SK-N-MC (cell line): ENCODE measurements at regions not wholly inside any gene's neighbourhood (a gene's known extent, or its start where the extent isn't known, plus 50 kb on each side); places are given as distances from the start of the nearest gene placed in this dataset.

Experiments used
- DNase-seq: peaks from one replicate; pipeline ENCODE4 v3.0.0-alpha.2; 2011; ENCODE audit warnings: low read depth, low spot score
- H3K27ac ChIP-seq: fragments of 200-600 bp; sonication (generic); 2 replicates; pipeline ENCODE4 v1.5.1; 2016; ENCODE audit warnings: mixed run types
- H3K36me3 ChIP-seq: fragments of 200-600 bp; sonication (generic); 2 replicates; pipeline ENCODE4 v1.6.1; 2017; ENCODE audit warnings: antibody characterized with exemption, low read length, mixed read lengths; ENCODE audit not compliant: insufficient read depth
- H3K4me3 ChIP-seq: fragments of 200-600 bp; sonication (generic); 2 replicates; pipeline ENCODE4 v1.5.1; 2016
- H3K9ac ChIP-seq: fragments of 200-600 bp; sonication (generic); 2 replicates; pipeline ENCODE4 v1.8.0; 2017; ENCODE audit warnings: mixed run types, mixed read lengths; ENCODE audit not compliant: insufficient read length
- H3K9me3 ChIP-seq: fragments of 200-600 bp; sonication (generic); 2 replicates; pipeline ENCODE4 v1.6.1; 2017; ENCODE audit warnings: low read depth, mild to moderate bottlenecking, antibody characterized with exemption, low read length, moderate library complexity, mixed read lengths
- EZH2 ChIP-seq: fragments of 200-600 bp; sonication (generic); IDR thresholded peaks from one replicate; pipeline ENCODE4 v1.6.1; 2017; ENCODE audit warnings: antibody characterized with exemption
- FOXP2 ChIP-seq: optimal IDR thresholded peaks from 2 replicates; pipeline ENCODE3; 2011; ENCODE audit warnings: mild to moderate bottlenecking, moderate library complexity; ENCODE audit not compliant: insufficient read depth; ENCODE audit errors: extremely low read length, control extremely low read depth
- POLR2AphosphoS5 ChIP-seq: IDR thresholded peaks from 2 replicates; pipeline ENCODE4 v1.6.1; 2012; ENCODE audit warnings: mild to moderate bottlenecking, low read depth, low read length, borderline replicate concordance

DNA sequence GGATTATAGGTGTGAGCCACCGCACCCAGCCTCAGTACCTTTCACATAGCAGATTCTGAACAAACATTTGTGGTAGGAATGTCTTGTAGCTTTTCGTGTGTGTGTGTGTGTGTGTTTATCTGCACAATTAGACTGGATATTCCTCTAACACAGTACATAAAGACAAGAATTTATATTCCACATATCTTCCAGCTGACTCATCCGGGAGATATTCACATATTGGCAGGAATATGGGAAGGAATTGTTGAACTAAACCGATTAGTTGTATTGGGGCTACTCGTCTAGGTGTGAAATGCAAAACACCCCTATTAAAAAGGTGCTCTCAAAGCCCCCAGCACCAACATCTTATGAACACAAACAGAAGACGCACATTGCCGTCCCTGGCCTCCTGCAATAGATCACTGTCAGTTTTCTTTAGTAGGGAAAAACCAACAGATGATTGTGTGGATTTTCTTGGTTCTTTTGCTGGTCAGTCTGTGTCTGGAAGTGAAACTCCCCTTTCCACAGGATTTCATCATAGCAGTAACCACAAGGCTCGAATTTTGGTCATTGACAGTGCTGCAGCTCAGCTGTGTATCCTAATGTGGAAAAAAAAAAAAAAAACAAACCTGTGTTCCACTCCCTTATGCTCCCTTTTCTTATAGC is 208.5 kb upstream of the ACVR2A start:
- Histone ChIP-seq H3K36me3 (no peaks in the 10 kb centered on the region), H3K9me3 (no peaks in the 10 kb centered on the region), H3K27ac (no peak overlapping the region), H3K4me3 (no peak overlapping the region), H3K9ac (no peak overlapping the region)
- no peak for DNase-seq
- TF ChIP-seq EZH2 (no peak), FOXP2 (no peak), POLR2AphosphoS5 (no peak)

DNA sequence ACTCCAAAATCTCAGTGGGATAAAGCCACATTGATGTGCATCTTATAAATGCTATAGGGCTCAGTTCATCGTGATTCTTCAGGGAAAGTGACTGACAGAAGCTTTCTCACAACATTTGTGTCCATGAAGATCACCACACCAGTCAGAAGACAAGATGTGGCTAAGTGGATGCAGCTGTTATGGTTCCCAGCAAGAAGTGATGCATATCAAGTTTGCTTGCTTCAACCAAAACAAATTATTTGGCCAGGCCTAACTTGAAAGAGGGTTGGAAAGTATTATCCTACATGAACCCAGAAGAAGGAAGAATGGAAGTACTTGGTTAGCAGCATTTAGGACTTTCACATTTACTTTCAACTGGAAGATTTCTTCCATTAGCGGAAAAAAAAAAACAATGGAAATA is 210.0 kb upstream of the ACVR2A start:
- no peak for DNase-seq
- no peak overlapping the region for H3K9ac ChIP-seq
- no peak overlapping the region for H3K4me3 ChIP-seq
- no peaks in the 10 kb centered on the region for H3K9me3 ChIP-seq
- no peaks in the 10 kb centered on the region for H3K36me3 ChIP-seq
- no peak overlapping the region for H3K27ac ChIP-seq
- TF ChIP-seq FOXP2 (no peak), EZH2 (no peak), POLR2AphosphoS5 (no peak)

DNA sequence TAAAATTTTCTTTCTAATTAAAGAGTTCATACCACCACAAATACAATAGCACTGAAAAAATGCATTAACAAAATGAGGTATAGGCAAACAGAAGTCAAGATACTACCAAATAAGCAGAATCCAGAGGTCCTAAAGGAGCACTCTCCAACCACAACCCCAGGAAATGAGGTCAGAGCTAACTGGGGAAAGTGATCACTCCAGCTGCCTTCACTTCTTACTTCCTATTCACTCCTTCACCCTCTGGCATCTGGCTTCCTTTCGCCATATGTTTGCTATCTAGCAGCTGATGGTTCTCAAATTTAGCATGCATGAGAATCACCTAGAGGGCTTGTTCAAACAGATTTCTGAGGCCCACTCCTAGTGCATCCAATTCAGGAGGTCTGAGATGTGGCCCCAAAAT is 212.6 kb upstream of the ACVR2A start:
- no peak for DNase-seq
- TF ChIP-seq EZH2: no peak
- TF ChIP-seq POLR2AphosphoS5: no peak
- TF ChIP-seq FOXP2: no peak
- no peak overlapping the region for H3K27ac ChIP-seq

DNA sequence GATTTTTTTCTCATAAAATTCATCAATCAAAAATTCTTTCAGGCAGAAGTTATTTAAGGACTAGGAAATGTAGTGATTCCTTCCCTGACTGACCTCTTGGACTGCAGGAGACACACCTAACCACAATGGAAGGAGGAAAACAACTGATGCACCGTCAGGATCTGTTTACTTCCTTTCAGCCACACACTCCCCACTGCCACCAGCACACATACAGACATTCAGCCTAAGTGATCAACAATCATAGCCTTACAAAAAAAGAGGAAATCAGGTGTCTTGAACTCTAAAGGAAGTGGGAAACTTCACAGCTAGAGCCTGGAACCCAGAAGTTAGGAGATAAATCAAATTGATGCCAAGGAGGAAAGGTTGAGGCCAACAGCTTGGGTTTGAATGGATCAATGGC is 213.5 kb upstream of the ACVR2A start:
- TF ChIP-seq POLR2AphosphoS5: no peak
- H3K4me3 ChIP-seq: no peak overlapping the region
- no peaks in the 10 kb centered on the region for H3K36me3 ChIP-seq
- no peaks in the 10 kb centered on the region for H3K9me3 ChIP-seq
- H3K27ac ChIP-seq: no peak overlapping the region
- no peak overlapping the region for H3K9ac ChIP-seq
- DNase-seq: no peak

More for the DNA sequence above, 212.6 kb upstream of the ACVR2A start:
- Histone ChIP-seq H3K4me3 (no peak overlapping the region), H3K36me3 (no peaks in the 10 kb centered on the region), H3K9me3 (no peaks in the 10 kb centered on the region), H3K9ac (no peak overlapping the region)

DNA sequence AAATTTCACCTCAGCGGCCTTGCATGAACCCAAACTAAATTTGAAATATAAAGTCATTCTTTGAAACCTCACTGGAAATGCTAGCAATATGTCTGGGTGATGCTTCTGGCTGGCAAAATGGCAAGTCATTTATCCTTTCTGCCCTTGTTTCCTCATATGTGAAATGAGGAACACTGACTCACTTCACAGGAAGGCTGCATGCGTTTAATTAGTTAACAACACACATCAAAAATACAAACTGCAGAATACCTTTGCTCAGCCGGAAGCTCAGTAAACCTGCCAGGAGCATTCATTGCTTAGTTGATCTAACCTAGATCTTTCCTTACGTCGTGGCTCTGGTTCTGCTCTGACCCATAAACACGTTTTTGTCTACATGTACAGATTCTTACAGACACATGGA is 214.2 kb upstream of the ACVR2A start:
- Histone ChIP-seq H3K27ac (no peak overlapping the region), H3K36me3 (no peaks in the 10 kb centered on the region), H3K4me3 (no peak overlapping the region), H3K9me3 (no peaks in the 10 kb centered on the region), H3K9ac (no peak overlapping the region)
- no peak for DNase-seq
- TF ChIP-seq POLR2AphosphoS5 (no peak), EZH2 (no peak), FOXP2 (no peak)

DNA sequence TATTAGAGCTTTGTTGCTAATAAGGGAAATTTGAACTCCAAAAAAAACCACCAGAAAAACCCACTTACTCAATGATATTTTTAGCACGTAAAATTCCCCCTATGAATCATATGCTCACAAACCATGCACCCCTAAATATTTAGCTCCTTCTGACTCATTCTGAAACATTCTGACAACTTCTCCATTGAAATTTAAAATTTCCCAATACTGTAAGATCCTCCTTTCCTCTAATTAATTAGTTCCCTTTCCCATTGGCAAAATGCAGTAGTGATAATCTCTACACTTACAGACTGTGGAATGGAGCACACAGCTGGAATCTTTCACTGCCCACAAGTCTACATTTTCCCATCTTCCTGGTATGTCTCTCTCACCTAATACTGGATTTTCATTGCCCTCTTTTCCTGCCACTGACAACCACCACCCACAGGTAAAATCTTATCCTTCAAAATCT is 215.8 kb upstream of the ACVR2A start:
- Histone ChIP-seq H3K9ac (no peak overlapping the region), H3K9me3 (no peaks in the 10 kb centered on the region), H3K4me3 (no peak overlapping the region), H3K36me3 (no peaks in the 10 kb centered on the region), H3K27ac (no peak overlapping the region)
- DNase-seq: no peak
- TF ChIP-seq POLR2AphosphoS5: no peak
- no peak for TF ChIP-seq FOXP2
- TF ChIP-seq EZH2: no peak

DNA sequence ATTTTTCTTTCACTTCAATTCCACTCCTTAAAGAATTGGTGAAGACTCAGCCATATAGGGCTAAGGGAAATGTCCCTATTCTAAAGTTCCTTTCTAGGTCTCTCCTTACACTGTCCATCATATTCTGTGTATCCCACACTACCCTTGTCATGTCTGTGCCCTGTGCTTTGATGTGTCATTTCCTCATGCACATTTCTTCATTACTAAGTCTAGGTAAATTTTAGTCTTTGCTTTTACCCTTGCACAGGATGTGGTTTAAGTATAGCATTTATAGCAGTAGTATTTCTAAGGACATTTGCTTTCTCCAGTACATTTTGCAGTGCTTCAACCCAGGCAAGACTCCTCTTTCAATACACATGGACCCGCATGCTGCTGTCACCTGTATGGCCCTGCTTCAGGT is 221.5 kb upstream of the ACVR2A start:
- no peak for TF ChIP-seq POLR2AphosphoS5
- no peak for TF ChIP-seq EZH2
- TF ChIP-seq FOXP2: no peak
- Histone ChIP-seq H3K36me3 (no peaks in the 10 kb centered on the region), H3K9ac (no peak overlapping the region), H3K27ac (no peak overlapping the region), H3K9me3 (no peaks in the 10 kb centered on the region), H3K4me3 (no peak overlapping the region)
- no peak for DNase-seq

DNA sequence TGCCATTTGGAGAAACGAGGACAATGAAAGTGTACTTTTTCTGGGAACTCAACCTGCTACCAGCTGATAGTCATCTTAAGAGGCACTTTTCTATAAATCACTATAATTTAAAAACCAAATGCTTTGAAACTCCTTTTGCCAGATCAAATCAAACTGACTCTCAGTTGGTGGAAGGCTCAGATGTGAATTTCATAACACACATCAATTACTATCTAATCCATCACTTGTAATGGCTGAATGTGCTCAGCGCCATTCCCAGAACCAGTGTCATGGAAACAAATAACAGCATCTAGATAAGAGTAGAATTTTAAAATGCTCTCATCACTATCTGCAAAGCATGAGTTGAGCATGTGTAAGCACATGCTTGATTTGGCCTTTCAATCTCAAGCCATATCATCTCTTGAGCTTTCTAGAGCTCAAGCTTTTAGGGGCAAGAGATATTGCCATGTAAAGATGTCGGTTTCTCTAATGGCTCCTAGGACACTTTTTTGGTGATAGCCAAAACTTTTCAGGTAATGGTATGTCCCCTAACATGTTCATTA is 223.1 kb upstream of the ACVR2A start:
- Histone ChIP-seq H3K9me3 (no peaks in the 10 kb centered on the region), H3K36me3 (no peaks in the 10 kb centered on the region), H3K4me3 (no peak overlapping the region), H3K9ac (no peak overlapping the region), H3K27ac (no peak overlapping the region)
- no peak for DNase-seq
- TF ChIP-seq POLR2AphosphoS5: no peak
- TF ChIP-seq FOXP2: no peak
- no peak for TF ChIP-seq EZH2

DNA sequence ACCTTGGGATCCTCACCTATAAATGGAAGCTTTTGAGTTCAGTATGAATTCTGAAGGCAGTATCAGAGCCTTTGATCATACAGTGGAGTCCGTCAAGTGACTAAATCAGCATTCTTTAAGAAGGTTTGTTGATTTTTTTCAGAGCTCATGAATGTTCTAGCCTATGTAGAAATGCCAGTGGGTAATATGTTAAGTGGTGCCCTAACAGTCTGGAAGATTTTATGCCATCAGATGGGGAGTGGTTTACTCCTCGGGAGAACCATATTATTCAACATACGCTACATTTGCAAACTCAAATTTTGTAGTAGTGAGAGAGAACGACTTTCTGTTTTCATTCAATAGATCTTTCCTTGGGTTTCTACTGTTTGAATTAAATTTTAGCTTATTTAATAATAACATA is 225.0 kb upstream of the ACVR2A start:
- no peak overlapping the region for H3K27ac ChIP-seq
- H3K9me3 ChIP-seq: no peaks in the 10 kb centered on the region
- DNase-seq: no peak
- no peaks in the 10 kb centered on the region for H3K36me3 ChIP-seq
- TF ChIP-seq POLR2AphosphoS5 (no peak), EZH2 (no peak), FOXP2 (no peak)
- H3K4me3 ChIP-seq: no peak overlapping the region
- H3K9ac ChIP-seq: no peak overlapping the region
